Caco-2 (cell line): ENCODE measurements at regions not wholly inside any gene's neighbourhood (a gene's known extent, or its start where the extent isn't known, plus 50 kb on each side); places are given as distances from the start of the nearest gene placed in this dataset.

ENCODE experiments used
- BruUV-seq: library from RNA; stranded (reverse); fragments of 400-500 nt; replicated peaks from 2 replicates; lab custom pipeline; 2021; lab: Mats Ljungman, UMichigan
- CTCF ChIA-PET: fragments of 300-600 bp; sonication (Branson Sonifier 250); formaldehyde crosslinking; loops from one replicate; lab custom pipeline; 2022; ENCODE audit warnings: antibody characterized with exemption; lab: Charles Lee
- POLR2A ChIA-PET: fragments of 300-600 bp; sonication (Branson Sonifier 250); formaldehyde crosslinking; loops from one replicate; lab custom pipeline; 2022; ENCODE audit warnings: antibody characterized with exemption; lab: Charles Lee
- DNase-seq, 2 experiments: peaks; one replicate each; pipeline versions ENCODE4 v3.0.0 to v3.0.0-alpha.2; 2020 to 2022
- H3K27me3 ChIP-seq: replicated peaks from 2 replicates; pipeline ENCODE4 v1.6.0; 2011; ENCODE audit warnings: low read length; ENCODE audit not compliant: control insufficient read depth, insufficient read depth
- H3K36me3 ChIP-seq: 2 replicates; pipeline ENCODE4 v1.5.1; 2011; ENCODE audit warnings: low read length; ENCODE audit not compliant: control insufficient read depth, insufficient read depth
- H3K4me1 ChIP-seq: fragments of 250-450 bp; sonication (Bioruptor Pico); 2 replicates; pipeline ENCODE4 v1.5.1; 2020; ENCODE audit warnings: mild to moderate bottlenecking
- H3K4me3 ChIP-seq: 2 replicates; pipeline ENCODE4 v1.5.1; 2011; ENCODE audit warnings: low read depth, mild to moderate bottlenecking, control low read depth, low read length
- H3K9me3 ChIP-seq: fragments of 250-450 bp; sonication (Bioruptor Pico); 2 replicates; pipeline ENCODE4 v1.5.1; 2020; ENCODE audit warnings: mild to moderate bottlenecking, moderate library complexity
- H3K27ac Mint-ChIP-seq: one replicate; pipeline ENCODE4 v1.8.0; 2022; ENCODE audit warnings: mixed read lengths; ENCODE audit not compliant: unreplicated experiment
- H3K27me3 Mint-ChIP-seq: one replicate; pipeline ENCODE4 v1.8.0; 2022; ENCODE audit warnings: mixed read lengths; ENCODE audit not compliant: insufficient read depth, unreplicated experiment
- H3K36me3 Mint-ChIP-seq: one replicate; pipeline ENCODE4 v1.8.0; 2022; ENCODE audit warnings: mild to moderate bottlenecking, mixed read lengths; ENCODE audit not compliant: insufficient read depth, unreplicated experiment
- H3K4me1 Mint-ChIP-seq: one replicate; pipeline ENCODE4 v1.8.0; 2022; ENCODE audit warnings: low read depth, mixed read lengths; ENCODE audit not compliant: unreplicated experiment
- H3K4me3 Mint-ChIP-seq: one replicate; pipeline ENCODE4 v1.8.0; 2022; ENCODE audit warnings: mild to moderate bottlenecking, moderate library complexity, mixed read lengths; ENCODE audit not compliant: unreplicated experiment
- H3K9me3 Mint-ChIP-seq: one replicate; pipeline ENCODE4 v1.8.0; 2022; ENCODE audit warnings: mixed read lengths; ENCODE audit not compliant: unreplicated experiment
- intact Hi-C: fragments of 100-400 bp; cut with micrococcal nuclease; formaldehyde crosslinking; loops from one replicate; pipeline ENCODE4 v1.10.0; 2022; ENCODE audit not compliant: unreplicated experiment
- TF ChIP-seq, protein P1 (sequence below), 2 experiments: fragments of 200-600 bp in 1 of 2; IDR thresholded peaks; 1 replicate in 1 of 2; 2 replicates in 1 of 2; pipeline versions ENCODE4 v1.5.1 to v1.8.0; 2011 to 2022; ENCODE audit warnings: antibody characterized with exemption in 1 of 2, control low read depth in 1 of 2, inconsistent platforms in 1 of 2, low read depth in 1 of 2, low read length in 1 of 2, mild to moderate bottlenecking in 1 of 2, moderate library complexity in 1 of 2; ENCODE audit not compliant: insufficient read depth in 1 of 2, severe bottlenecking in 1 of 2, unreplicated experiment in 1 of 2

GRCh38 chr5:130323804-130324454 lies 419.7 kb downstream of the CHSY3 start:
- H3K27ac Mint-ChIP-seq = no peak overlapping the region
- ChIA-PET CTCF (no interaction called here), POLR2A (no interaction called here)
- intact Hi-C loops = no loop called here
- peaks cover 58% of the 10 kb centered on the region for H3K9me3 Mint-ChIP-seq
- no peaks in the 10 kb centered on the region for H3K27me3 ChIP-seq
- BruUV-seq = no TSS peak
- no peaks in the 10 kb centered on the region for H3K4me1 Mint-ChIP-seq
- H3K4me3 Mint-ChIP-seq = no peak overlapping the region
- H3K4me1 ChIP-seq = peaks cover 11% of the 10 kb centered on the region
- DNase-seq = no peak
- H3K9me3 ChIP-seq = peaks cover 17% of the 10 kb centered on the region
- TF ChIP-seq, protein P1, sequence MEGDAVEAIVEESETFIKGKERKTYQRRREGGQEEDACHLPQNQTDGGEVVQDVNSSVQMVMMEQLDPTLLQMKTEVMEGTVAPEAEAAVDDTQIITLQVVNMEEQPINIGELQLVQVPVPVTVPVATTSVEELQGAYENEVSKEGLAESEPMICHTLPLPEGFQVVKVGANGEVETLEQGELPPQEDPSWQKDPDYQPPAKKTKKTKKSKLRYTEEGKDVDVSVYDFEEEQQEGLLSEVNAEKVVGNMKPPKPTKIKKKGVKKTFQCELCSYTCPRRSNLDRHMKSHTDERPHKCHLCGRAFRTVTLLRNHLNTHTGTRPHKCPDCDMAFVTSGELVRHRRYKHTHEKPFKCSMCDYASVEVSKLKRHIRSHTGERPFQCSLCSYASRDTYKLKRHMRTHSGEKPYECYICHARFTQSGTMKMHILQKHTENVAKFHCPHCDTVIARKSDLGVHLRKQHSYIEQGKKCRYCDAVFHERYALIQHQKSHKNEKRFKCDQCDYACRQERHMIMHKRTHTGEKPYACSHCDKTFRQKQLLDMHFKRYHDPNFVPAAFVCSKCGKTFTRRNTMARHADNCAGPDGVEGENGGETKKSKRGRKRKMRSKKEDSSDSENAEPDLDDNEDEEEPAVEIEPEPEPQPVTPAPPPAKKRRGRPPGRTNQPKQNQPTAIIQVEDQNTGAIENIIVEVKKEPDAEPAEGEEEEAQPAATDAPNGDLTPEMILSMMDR (IDR thresholded peaks at IDR 0.05; ENCODE audit: insufficient read depth in 1 of 2, low read depth in 1 of 2, low read length in 1 of 2, severe bottlenecking in 1 of 2, unreplicated experiment in 1 of 2) = no peak
- H3K36me3 ChIP-seq = no peaks in the 10 kb centered on the region
- no peaks in the 10 kb centered on the region for H3K36me3 Mint-ChIP-seq
- H3K27me3 Mint-ChIP-seq = no peaks in the 10 kb centered on the region
- no peak overlapping the region for H3K4me3 ChIP-seq

- CTCF ChIA-PET = no interaction called here
These were observed 417.7 kb downstream of the CHSY3 start for GRCh38 chr5:130321931-130322330.

GRCh38 chr5:130316971-130317680 lies 412.9 kb downstream of the CHSY3 start:
- H3K27me3 Mint-ChIP-seq = no peaks in the 10 kb centered on the region
- no peaks in the 10 kb centered on the region; the same call in 1 of the 2 replicates for H3K36me3 ChIP-seq

More at GRCh38 chr5:130321931-130322330, 417.7 kb downstream of the CHSY3 start:
- Mint-ChIP-seq H3K27me3 (no peaks in the 10 kb centered on the region), H3K4me1 (peaks cover 8% of the 10 kb centered on the region), H3K9me3 (peaks cover 41% of the 10 kb centered on the region), H3K4me3 (no peak overlapping the region), H3K36me3 (peaks cover 5% of the 10 kb centered on the region), H3K27ac (no peak overlapping the region)
- no peak for DNase-seq
- no TSS peak for BruUV-seq
- intact Hi-C loops = no loop called here
- H3K27me3 ChIP-seq = no peaks in the 10 kb centered on the region
- TF ChIP-seq, protein P1 (IDR thresholded peaks at IDR 0.05; ENCODE audit: insufficient read depth in 1 of 2, low read depth in 1 of 2, low read length in 1 of 2, severe bottlenecking in 1 of 2, unreplicated experiment in 1 of 2) = no peak
- peaks cover 18% of the 10 kb centered on the region for H3K4me1 ChIP-seq
- no peaks in the 10 kb centered on the region; the same call in 1 of the 2 replicates for H3K36me3 ChIP-seq
- H3K9me3 ChIP-seq = peaks cover 22% of the 10 kb centered on the region
- POLR2A ChIA-PET = no interaction called here
- H3K4me3 ChIP-seq = no peak overlapping the region

More at GRCh38 chr5:130316971-130317680, 412.9 kb downstream of the CHSY3 start:
- Mint-ChIP-seq H3K27ac (peak overlapping the region; percentile 61), H3K4me1 (peaks cover 8% of the 10 kb centered on the region), H3K4me3 (peak overlapping the region; percentile 10), H3K36me3 (peaks cover 11% of the 10 kb centered on the region), H3K9me3 (peaks cover 48% of the 10 kb centered on the region)
- H3K4me3 ChIP-seq = no peak overlapping the region
- H3K9me3 ChIP-seq = peaks cover 29% of the 10 kb centered on the region
- ChIA-PET POLR2A (no interaction called here), CTCF (no interaction called here)
- H3K27me3 ChIP-seq = no peaks in the 10 kb centered on the region
- TF ChIP-seq, protein P1 (IDR thresholded peaks at IDR 0.05; ENCODE audit: insufficient read depth in 1 of 2, low read depth in 1 of 2, low read length in 1 of 2, severe bottlenecking in 1 of 2, unreplicated experiment in 1 of 2) = no peak
- BruUV-seq = no TSS peak
- DNase-seq = peak; percentile 82 to 90
- intact Hi-C loops = loop anchor here (1.0 to 5.0 kb wide), 7 partner anchors 20 to 637 kb away; no protein-coding TSS in a partner anchor
- peaks cover 20% of the 10 kb centered on the region for H3K4me1 ChIP-seq
